Stimulated activated CD4-positive, alpha-beta T cell treated with anti-CD3 and anti-CD28 coated beads, Interleukin-15, amount 100 ng/mL, for 48 hours (primary cell): ENCODE measurements at regions not wholly inside any gene's neighbourhood (a gene's known extent, or its start where the extent isn't known, plus 50 kb on each side); places are given as distances from the start of the nearest gene placed in this dataset.

ENCODE experiments used
- DNase-seq, 2 donors: peaks; one replicate each; pipeline ENCODE4 v3.0.0-alpha.2; 2020; ENCODE audit warnings: low read depth in 2 of 2

DNA sequence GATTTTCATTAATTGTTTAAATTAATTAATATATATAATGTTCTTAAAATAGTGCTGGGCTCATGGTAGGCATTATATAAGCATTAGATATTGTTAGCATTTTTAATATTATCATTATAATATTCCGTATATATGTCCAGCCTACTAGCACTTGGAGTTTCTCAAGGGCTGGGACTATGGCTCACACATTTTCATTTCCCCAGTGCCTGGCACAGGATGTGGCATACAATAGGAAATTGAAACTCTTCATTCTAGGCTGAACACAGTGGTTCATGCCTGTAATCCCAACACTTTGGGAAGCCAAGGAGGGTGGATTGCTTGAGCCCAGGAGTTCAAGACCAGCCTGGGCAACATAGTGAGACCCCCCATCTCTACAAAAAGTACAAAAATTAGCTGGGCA lies 170.4 kb downstream of the RSL24D1 start:
- DNase-seq, result no peak

DNA sequence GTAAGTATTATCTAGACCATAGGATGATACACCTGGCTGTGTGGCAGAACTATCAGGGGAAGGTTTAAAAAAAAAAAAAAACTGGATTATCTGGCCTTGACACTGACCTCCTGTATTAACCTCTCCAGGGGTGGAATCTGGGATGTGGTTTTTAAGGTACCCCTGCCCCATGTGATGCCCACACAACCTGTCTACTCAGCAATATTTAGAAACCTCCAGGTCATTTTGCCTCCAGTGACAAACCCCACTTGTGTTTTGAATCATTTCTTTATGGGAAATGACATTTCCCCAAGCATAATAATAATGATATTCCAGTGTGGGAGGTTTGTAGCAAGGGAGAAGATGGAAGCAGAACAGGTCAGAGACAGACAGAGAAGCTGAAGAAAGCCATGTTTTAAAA lies 179.1 kb downstream of the RSL24D1 start:
- no peak for DNase-seq

DNA sequence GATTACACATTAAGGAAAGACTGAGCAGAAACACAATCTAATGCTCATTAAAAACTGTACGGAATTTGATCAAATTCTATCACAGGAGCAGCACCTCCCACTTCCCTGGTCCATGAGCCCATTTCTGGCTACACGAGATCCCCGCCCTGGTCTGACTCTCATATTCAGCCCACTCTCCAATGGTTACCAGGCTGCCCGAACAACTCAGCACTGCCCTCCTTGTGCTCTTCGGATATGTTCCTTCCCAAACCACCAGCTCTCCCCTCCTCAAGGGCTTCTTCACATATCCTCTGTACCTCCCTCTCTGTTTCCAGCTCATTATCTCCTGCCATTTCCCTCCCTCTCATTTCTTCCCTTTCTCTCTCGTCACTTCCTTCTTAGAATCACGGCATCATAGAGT lies 180.5 kb downstream of the RSL24D1 start:
- DNase-seq, result no peak

DNA sequence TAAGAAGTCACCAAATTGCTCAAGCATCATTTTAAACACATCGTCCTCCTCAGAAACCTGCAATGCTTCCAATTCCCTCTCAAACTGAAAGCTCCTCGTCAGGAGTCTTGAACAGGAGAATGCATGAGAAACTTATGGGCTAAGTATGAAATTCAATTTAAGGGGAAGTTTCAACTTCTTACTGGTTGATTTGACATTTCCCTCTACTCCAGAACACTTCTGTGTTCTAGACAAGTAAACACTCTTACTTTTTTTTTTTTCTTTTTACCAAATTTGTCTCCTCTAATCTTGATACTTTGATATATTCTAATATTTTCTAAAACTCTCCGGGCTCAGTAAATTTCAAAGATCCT lies 181.7 kb downstream of the RSL24D1 start:
- DNase-seq, result no peak

DNA sequence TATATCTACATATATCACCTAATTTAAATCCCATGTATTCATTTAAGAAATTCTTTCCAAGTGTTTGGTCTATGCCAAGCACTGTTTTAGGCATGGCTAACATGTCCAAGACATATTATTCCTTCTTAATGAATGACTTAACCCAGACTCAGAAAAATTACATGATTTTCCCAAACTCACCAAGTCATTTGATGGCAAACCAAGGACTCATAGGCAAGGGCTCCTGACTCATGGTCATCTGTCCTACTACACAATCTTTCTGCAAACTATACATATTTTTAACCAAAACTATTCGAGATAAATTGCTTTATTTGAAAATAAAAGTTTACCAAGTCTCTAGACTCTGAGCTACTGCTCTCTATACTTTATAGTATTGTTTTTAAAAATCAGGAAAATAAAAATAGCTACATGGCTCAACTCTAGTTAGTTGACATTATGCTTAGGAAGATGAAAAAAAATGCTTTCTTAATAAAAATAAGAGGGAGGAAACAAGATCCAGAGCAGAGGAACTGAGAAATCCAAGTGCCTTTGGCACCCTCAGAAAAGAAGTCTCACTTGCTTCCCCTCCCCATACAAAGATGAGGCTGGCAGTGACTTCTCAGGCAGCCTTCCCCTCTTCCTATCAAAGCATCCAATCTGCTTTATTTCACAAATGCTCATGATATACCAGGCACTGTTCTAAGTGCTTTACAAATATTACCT lies 182.2 kb downstream of the RSL24D1 start:
- no peak for DNase-seq

DNA sequence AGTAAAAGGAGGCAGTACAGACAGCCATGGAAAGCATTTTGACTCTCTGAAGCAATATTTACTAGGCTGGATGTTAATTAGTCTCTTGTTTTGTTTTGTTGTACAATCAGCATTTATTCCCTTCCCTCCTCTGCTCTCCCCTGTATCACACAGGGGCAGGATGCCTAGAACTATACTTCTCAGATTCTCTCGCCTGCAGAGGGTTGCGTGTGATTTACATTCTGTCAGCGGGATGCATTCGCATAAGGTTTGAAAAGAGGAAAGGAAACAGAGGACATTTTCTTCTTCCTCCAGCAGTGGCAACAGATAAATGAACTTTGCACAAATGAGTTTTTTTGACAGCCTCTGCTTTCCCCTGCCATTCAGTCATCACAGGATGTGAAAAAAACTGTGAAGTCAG lies 188.3 kb downstream of the RSL24D1 start:
- DNase-seq, result no peak

DNA sequence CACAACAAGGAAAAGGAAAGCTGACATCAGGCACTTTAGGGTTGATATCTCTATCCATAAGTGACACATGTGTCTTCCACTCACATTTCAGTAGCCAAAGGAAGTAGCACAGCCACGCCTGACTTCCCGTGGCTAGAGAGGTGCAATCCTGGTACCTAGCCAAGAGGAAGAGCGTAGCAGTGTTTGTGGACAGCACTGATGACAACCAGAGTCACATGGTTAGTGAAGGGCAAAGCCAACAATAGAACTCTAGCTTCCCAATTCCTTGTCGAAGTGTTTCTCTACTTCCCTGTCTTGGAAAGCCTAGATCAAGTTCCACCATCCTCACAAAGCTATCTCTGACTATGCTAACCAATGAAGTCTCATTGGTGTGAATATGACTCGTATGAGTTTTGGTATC lies 189.2 kb downstream of the RSL24D1 start:
- DNase-seq, result no peak

DNA sequence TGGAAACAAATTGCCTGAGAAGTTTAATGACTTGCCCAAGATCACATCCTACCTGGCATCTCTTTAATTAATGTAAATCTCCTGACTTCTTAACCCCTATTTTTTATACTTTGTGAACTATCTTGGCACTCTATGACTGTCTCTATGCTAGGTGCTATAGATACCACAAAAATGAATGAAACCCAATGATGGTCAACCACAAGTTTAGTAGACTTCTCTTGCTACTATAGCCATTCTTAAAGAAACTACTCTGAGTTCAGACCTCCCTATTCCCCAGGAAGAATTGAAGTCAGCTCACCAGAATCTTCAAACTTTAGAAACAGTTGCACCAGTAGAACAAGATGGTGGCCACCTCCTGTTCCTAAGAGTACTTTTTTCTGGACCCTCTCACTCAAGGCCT lies 191.1 kb downstream of the RSL24D1 start:
- DNase-seq, result no peak

DNA sequence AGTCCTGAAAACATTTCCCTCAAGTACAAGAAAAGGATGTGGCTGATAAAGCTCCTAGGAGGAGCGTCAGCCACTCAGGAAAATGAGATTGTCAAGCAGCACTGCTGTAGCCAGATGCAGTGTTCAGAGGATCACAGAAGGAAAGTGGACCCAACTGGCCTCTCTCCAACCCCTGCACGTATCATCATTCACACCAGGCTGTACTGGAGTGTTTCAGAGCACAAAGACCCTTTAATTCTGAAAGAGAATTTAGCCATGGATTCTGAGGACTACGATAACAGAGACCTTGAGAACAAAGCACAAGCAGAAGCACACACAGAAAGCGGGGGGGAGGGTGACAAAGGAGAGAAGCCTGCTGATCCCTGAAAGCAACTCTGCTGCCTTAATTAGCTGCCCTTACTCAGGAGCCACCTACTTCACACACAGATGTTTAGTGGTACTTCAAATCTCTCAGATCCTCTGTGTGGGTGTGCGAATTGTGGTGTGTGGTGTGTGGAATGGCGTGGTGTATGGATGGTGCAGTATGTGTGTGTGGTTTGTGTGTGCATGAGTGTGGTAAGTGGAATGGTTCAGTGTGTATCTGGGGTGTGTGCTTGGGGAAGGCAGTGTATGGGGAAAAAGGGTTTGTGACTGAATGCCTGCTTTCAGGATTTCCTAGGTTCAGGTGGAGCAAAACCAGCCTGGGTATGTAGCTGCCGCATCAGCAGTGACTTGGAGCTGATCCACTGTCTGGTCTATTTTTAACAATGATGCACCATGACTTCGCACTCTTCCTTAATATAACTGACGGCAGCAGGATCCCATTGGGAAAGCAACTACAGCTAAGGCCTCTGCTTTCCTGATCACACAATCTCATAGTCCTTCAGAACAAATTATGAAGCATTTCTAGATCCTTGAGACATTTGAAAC lies 192.5 kb downstream of the RSL24D1 start:
- DNase-seq, result no peak

DNA sequence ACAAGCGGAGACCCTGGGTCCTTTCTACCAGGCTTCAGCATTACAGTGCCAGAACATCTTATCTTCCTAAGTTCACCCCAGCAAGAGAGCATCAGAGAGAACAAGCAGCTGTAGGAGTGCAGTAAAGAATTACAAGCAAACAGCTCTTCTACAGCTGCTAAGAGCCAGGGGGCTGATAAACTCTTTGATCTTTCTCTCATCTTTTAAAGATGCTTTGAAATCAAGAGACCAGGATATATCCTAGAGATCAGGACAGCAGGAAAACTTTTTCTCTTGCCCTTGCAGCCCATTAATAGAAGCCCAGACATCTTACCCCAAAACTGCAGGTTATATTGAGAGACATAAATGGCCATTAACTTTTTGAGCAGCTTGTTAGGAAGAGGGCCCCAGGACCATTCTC lies 198.1 kb downstream of the RSL24D1 start:
- DNase-seq, result no peak

DNA sequence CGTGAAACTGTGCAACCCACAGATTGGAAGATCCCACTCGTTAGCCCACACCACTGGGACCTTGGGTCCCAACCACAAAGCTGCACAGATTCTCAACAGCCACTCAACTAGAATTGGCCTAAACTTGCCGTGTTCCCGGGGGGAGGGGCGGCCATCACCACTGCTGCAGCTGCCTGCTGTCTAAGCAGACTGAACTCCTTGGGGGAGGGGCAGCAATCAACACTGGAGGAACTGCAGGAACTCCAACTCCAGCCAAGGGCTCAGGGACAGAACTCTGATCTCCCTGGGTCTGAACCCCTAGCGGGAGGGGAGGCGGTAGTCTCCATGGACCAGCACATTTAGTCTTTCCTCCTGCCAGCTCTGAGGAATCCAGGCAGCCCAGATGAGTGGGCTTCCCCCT lies 205.9 kb downstream of the RSL24D1 start:
- DNase-seq, result no peak

DNA sequence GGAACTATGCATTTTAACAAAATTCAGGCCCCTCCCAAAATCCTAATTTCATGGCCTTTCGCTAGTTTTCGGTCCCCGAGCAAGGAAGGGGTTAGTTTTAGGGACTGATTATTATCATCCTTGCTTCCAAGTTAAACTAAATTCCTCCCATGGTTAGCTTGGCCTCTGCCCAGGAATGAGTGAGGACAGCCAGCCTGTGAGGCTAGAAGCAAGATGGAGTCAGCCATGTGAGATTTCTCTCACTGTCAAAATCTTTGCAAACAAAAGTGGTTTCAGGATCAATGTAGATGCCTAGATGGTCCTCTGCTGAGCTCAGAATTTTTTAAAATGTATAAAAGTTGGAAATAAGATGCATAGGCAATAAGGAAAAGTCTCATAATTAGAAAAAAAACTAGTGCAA lies 208.9 kb downstream of the RSL24D1 start:
- DNase-seq, result no peak

DNA sequence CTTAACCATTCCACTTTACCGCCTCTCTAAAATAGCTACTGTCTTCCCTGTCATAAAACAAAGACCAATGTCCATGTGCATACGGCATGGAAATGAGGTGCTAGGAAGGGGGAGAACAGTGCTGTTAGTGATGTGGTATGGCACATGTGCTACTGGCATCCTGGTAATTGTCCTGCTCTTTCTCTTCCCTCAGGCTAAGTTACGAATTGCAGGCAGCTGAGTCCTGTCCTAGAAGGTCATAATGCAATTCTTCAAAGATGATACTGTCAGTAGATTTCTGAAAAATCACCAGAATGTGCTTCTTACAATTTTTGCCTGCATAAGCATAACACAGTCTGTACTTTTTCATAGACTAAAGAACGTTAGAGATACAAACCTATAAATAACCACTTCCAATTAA lies 216.8 kb downstream of the RSL24D1 start:
- DNase-seq, result no peak

DNA sequence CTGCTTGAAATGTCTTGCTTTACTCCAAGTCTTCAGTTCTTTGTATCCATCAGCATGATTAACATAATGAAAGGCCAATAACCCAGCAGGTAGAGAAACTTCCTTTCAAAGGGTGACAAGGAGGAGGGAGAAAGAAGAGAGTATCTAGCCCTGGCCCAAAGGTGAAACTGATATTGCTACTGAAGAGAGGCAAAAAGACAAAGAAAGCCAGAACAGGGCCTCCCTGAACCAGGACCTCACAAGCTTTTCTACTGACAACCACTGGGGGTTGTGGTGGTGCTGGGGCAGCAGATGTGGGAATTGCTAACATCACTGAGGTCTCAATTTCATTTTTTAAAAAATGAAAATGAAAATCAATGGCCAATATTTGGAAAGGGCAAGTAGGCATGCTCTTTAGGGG lies 234.1 kb downstream of the RSL24D1 start:
- no peak for DNase-seq

DNA sequence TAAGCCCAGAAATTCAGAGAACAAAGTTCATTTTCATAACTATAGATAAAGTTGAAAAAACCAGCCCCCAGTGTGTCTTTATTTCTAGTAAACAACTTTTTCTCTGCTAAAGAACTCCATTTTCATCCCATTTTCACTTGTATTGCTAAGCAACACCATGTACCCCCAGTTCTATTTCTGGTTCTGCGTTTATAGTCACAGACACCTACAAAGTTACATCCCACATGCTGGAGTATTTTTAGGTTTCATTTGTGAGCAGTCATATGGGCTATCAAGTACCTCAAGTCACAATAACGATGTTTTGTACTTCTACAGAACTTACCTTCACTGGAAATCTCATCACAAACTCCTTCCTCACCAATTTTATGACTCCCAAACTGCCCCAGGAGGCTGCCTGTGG lies 236.5 kb downstream of the RSL24D1 start:
- no peak for DNase-seq

DNA sequence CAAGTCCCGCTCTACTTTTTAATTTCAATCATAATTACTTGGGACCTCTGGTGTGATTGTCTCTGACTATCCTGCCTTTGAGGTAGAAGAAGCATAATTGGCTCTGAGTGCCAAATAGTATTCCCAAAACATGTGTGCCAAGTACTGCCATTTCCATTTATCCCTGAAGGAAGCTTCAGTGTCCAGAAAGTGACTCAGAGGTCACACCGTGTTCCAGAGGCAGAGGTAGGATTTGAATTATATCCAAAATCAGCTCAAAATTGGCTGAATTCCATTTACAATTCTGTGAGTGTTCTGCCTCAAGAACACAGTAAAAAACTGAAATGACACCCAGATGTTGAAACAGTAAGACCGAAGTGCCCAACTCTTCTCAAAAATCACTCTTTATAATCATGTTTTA lies 255.3 kb downstream of the RSL24D1 start:
- DNase-seq, result no peak

DNA sequence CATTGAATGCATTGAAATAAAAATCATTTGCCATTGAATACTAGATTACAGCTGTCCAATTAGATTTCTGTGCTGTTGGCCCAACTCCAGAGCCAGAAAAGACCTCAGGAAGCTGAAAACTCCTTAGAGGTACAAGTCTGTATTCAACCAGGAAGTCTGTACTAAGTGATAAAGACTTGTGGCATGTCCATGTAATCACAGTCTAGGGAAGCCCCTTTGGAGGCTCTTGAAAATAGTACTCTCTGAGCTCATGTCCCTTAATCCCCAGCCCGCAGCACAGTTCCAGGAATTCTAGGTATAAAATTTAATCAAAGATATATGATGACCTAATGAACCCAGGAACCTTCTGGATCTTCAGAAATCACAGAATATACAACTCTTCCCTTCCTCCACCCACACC lies 279.4 kb downstream of the RSL24D1 start:
- no peak for DNase-seq

DNA sequence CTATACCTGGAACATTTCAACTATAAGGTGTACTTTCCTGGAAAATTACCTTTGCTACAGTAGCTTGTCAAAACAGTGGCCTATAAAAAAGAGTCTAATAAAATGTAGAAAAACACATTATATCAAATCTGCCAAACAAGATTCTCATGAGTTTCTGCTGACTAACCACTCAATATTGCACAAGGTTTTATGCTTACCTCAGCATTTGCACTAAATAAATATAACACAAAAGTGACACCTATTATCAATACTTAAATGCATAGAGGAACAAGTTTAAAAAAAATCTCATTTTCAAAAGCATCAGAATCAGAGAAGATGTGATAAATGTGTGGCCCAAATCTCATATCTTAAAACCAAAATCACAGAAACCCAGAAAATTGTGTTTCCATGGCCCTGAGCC lies 281.4 kb downstream of the RSL24D1 start:
- no peak for DNase-seq

DNA sequence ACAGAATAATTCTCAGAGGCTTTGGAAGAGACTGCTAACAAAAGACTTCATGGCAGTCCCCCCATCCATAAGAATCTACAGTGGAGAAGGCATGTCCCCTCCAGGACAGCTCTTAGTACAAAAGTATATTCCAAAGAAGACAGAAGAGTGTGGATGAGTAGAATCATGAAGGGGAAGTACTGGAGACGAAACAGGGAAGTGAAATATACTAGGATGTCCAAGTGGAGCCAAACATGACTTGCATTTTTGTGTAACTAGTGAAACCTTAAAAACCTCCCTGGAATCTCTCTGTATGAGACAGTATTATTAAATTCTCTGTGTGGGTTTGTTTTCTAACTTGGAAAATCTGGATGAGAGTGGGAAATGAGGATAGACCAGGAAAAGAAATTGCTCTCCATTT lies 312.4 kb downstream of the RSL24D1 start:
- DNase-seq, result no peak

DNA sequence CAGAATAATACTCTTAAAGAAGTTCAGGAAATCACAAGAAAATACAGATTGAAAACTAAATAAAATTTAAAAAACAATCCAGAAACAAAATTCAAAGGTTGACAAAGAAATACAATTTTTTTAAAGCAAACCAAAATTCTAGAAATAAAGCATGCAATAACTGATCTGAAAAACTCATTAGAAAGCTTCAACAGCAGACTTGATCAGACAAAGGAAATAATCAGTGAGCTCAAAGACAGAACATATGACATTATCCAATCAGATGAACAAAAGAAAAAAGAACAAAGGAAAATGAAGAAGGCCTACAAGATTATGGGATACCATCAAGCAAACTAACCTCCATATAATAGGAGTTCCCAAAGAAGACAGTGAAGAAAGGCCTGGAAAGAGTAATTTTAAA lies 336.8 kb downstream of the RSL24D1 start:
- no peak for DNase-seq

DNA sequence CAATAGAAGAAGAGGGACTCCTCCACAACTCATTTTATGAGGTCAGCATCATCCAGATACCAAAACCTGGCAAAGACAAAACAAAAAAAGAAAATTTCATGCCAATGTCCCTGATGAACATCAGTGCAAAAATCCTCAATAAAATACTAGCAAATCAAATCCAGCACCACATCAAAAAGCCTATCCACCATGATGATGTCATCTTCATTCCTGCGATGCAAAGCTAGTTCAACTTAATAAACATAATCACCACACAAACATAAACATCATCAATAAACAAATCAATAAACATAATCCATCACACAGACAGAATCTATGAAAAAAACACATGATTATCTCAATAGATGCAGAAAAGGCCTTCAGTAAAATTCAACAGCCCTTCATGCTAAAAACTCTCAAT lies 342.1 kb downstream of the RSL24D1 start:
- DNase-seq, result no peak

DNA sequence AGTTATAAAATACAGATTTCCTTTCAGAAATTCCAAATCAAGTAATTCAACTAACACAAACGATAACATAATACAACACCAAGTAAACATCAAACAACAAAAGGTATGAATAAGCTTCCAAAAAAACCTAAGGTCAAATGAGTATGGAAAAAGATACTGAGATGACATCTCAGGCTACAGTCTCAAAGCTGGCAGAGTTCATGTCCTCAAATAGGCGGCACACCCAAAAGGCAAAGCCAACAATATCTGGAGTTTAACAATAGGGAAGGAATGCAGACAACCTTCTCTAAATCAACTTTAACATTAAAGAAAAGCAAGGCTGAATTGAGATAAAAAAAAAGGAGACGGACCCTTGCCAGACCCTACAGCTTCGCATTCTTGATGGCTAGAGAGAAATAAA lies 346.6 kb downstream of the RSL24D1 start:
- no peak for DNase-seq

DNA sequence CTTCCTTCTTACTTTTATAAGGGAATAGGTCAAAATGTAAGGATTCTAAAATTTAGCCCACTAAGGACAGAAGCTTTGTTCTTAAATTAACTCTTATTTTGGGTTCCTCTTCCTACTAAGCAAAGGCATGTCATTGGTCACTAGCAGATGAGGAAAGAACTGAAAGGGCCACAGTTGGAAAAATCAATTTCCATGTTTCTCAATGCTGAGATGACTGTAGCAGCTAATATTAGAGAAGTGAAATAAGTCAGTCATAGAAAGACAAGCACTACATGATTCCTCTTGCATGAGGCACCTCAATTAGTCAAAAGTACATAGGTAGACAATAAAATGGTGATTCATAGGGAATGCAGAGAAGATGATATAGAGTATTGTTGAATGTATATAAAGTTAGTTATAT lies 353.7 kb downstream of the RSL24D1 start:
- no peak for DNase-seq
